ENCODE measurements at regions not wholly inside any gene's neighbourhood (a gene's known extent, or its start where the extent isn't known, plus 50 kb on each side); places are given as distances from the start of the nearest gene placed in this dataset.

DNA sequence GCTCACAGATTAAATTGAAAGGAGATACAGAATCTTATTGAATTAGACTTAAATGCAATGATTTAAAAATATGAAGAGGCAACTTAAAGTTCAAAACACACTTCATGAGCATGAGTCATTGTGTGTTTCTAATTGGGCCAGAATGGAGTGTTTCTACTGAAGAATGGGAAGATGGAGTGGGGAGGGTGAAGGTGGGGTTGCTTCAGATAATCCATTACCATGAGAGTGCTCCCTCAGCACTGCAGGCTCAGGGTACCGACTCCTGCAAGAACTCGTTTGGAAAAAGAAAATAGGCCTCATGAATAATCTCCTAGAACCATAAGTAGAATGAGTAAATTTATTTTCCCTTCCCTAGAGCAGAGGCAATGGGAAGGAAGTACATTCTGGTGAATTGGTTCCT is 372.8 kb downstream of the TOX3 start:
- Histone ChIP-seq H2AFZ (ENCODE audit: low read depth, low read length) (no peak overlapping the region), H3K9ac (replicated peaks; ENCODE audit: extremely low read depth, insufficient read depth, low read length) (no peak overlapping the region), H3K9me1 (replicated peaks; ENCODE audit: control insufficient read depth, extremely low read depth, insufficient read depth, low read length) (no peaks in the 10 kb centered on the region), H3K36me3 (ENCODE audit: control insufficient read depth in 2 of 2, extremely low read depth in 1 of 2, insufficient read depth in 2 of 2, low read length in 2 of 2) (no peaks in the 10 kb centered on the region), H4K20me1 (replicated peaks; ENCODE audit: control insufficient read depth, extremely low read depth, insufficient read depth, low read length) (no peaks in the 10 kb centered on the region), H3K79me2 (ENCODE audit: control insufficient read depth, insufficient read depth, low read length) (no peaks in the 10 kb centered on the region), H3K9me3 (replicated peaks; ENCODE audit: control insufficient read depth, insufficient read depth, low read length) (peaks cover 7% of the 10 kb centered on the region), H3K4me2 (ENCODE audit: insufficient read depth, low read length) (no peak overlapping the region), H3K27ac (ENCODE audit: insufficient read depth, low read depth, low read length) (no peak overlapping the region), H3K4me3 (replicated peaks in 1 of 3; ENCODE audit: insufficient read depth in 1 of 3, low read depth in 1 of 3, low read length in 3 of 3) (no peak overlapping the region), H3K4me1 (ENCODE audit: control insufficient read depth, extremely low read depth, insufficient read depth, low read length) (no peaks in the 10 kb centered on the region), H3K27me3 (ENCODE audit: control insufficient read depth in 2 of 2, insufficient read depth in 2 of 2, low read length in 2 of 2) (no peaks in the 10 kb centered on the region)
- dilution Hi-C loops (cut with MboI; ENCODE audit: extremely low pct_ligation_motif_present, low sequenced_read_pairs), result no loop called here
- DNase-seq (ENCODE audit: low read depth, low spot score) (no peak), FAIRE-seq (no peak)
- ChIA-PET CTCF (no interaction called here), POLR2A (no interaction called here)
- TF ChIP-seq POLR2AphosphoS5 (IDR thresholded peaks at IDR 0.05; ENCODE audit: insufficient read depth, low read depth, low read length) (no peak), FOS (IDR thresholded peaks at IDR 0.05; ENCODE audit: borderline replicate concordance, insufficient read depth, low read length) (no peak), GATA2 (IDR thresholded peaks at IDR 0.05; ENCODE audit: insufficient read depth, insufficient read length, low read depth, low read length) (no peak), MYC (IDR thresholded peaks at IDR 0.05; ENCODE audit: low read depth, low read length) (no peak), POLR2A (IDR thresholded peaks at IDR 0.05; ENCODE audit: low read depth, low read length) (no peak), EZH2 (IDR thresholded peaks at IDR 0.05; ENCODE audit: borderline replicate concordance, low read depth, low read length, severe bottlenecking) (no peak), JUN (IDR thresholded peaks at IDR 0.05; ENCODE audit: borderline replicate concordance, insufficient read depth, insufficient read length, low read depth) (no peak), MAX (IDR thresholded peaks at IDR 0.05; ENCODE audit: insufficient read depth, insufficient read length) (no peak), CTCF (IDR thresholded peaks at IDR 0.05; ENCODE audit: extremely low read depth in 1 of 2, insufficient read depth in 1 of 2, low read depth in 1 of 2, low read length in 2 of 2) (no peak)
- BruUV-seq (replicated peaks), result no TSS peak
- intact Hi-C loops (cut with micrococcal nuclease), result no loop called here

All from endothelial cell of umbilical vein (primary cell).